GM18517 (cell line): ENCODE measurements at regions not wholly inside any gene's neighbourhood (a gene's known extent, or its start where the extent isn't known, plus 50 kb on each side); places are given as distances from the start of the nearest gene placed in this dataset.
"Not testable (repeated sequence)": the region's sequence is repeated elsewhere in the genome, so short reads cannot be mapped to it uniquely, and the experiment has no call there.

Experiments
- ATAC-seq: cut with Tn5 transposase; IDR thresholded peaks from one replicate; pipeline ENCODE4 v1.9.1; 2021; ENCODE audit warnings: mild to moderate bottlenecking, moderate library complexity; ENCODE audit not compliant: unreplicated experiment

GRCh38 chr2:194725169-194725568 lies 931.9 kb upstream of the SLC39A10 start:
- ATAC-seq: no peak

DNA sequence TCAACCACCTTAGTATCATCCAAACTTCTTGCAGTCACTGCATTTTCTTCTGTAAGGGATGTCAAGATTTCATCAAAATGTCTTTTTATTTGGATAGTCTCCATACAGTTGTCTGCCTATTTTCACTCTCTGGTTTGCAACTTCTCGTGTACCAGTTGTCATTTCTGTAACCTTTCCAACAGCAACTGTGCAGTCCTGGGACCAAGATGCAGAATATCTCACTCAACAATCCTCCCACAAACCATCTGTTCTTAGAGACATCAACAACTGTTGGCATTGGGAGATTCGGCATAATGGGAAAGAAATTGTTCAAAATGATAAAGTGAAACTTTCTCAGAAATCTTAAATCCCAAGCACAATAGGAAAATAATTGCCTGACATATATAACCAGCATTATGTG lies 933.6 kb upstream of the SLC39A10 start:
- ATAC-seq: no peak

DNA sequence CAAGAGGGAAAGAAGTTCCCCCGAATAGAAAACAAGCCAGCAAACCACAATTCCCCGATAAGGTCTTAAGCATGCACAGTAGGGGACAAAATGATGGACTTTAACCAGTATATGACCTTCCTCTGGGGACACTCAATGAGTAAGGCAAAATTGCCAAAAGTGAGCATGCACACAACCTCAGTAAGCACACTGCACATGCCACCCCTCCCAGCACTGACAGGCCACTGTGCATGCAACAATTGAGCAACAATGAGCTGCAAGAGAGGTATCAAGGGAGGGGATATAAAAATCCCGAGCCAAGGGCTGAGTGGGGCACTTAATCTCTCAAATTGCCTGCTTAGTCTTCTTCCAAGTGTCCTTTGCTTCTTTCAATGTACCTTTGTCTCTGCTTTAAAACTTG lies 935.8 kb upstream of the SLC39A10 start:
- ATAC-seq: no peak

- ATAC-seq: no peak
These were observed 936.6 kb upstream of the SLC39A10 start for GRCh38 chr2:194720462-194720861.

DNA sequence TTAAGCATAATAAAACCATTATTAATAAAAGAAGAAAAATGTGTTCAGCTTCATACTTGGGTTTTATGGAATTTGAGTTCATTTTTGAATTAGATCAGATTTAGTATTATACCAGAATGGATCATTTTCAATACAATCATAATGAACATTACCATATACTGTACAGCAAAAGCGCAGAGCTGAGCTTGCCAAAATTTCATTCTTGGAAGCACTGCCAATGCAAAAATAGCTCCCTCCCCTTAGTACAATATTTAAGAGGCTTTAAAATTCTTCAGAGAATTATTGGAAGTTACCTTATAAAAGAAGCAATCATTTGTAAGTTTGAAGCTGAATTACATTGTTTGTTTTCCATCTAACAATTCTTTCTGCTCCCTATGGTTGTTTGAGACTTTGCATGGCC lies 938.1 kb upstream of the SLC39A10 start:
- no peak for ATAC-seq

GRCh38 chr2:194714541-194714940 lies 942.5 kb upstream of the SLC39A10 start:
- ATAC-seq: no peak

DNA sequence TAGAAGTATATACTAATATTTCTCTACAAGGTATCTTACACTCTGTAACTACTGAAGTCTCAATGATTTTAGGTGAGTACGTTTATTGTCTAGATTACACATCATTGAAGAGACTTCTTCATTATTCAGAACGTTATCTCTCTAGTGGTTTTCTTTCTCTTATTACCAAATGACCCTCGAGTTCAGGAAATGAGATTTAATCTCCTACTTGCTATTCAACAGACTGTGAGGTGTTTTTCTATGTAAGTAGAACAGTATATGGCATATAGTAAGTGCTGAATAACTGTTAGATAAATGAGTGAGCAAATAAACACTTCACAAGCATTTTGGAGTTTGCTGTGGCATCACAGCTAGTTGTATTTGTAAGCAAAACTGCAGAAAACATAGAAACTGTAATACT lies 947.2 kb upstream of the SLC39A10 start:
- ATAC-seq: no peak

DNA sequence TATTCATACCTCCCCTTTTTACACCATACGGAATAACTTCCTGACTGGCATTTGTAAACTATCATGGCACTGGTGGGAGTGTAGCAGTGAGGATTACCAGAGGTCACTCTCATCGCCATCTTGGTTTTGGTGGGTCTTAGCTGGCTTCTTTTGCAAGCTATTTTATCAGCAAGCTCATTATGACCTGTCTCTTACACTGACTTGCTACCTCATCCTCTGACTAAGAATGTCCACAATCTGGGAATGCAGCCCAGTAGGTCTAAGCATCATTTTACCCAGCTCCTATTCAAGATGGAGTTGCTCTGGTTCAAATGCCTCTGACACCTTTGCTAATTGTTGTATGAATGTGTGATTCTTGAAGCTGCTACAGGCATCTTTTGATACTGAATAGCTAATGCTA lies 950.8 kb upstream of the SLC39A10 start:
- ATAC-seq: no peak

DNA sequence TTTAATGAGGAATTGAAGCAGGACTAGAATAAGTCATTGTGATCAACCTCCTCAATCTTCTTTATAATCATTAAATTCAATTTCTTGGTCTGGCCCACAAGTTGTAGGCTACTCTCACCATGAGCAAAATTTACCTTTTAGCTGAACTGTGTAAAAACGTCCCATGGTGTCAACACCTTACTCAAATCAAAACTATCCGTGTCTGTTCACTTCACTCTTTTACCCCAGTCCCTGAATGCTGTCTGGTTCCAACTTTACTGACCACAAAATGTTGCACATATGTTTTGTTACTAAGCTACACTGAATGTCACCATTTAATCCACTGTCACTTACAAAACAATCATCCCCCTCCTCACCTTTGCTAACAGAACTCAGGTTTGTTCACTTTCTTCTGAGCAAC lies 951.6 kb upstream of the SLC39A10 start:
- ATAC-seq: no peak

GRCh38 chr2:194700726-194701125 lies 956.3 kb upstream of the SLC39A10 start:
- no peak for ATAC-seq

- ATAC-seq: no peak
These were observed 956.9 kb upstream of the SLC39A10 start for GRCh38 chr2:194700116-194700515.

GRCh38 chr2:194698012-194698411 lies 959.0 kb upstream of the SLC39A10 start:
- no peak for ATAC-seq

DNA sequence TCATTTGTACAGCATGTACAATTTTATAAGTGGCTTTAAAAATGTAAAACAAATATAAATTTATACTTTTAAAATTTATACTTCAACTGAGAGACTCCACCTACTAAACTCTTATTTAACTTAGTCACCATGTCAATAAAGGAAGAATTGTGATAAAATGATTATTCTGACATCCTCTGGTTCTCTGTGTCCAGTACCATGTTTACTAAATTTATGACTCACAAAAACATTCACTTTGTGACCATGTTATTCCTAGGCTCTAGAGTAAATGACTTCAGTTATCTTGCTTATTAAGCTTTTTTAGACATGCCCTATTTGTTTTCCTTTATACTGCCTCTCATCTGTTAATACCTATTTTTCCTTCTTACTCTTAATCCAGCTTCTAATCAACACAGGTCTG lies 959.6 kb upstream of the SLC39A10 start:
- no peak for ATAC-seq

DNA sequence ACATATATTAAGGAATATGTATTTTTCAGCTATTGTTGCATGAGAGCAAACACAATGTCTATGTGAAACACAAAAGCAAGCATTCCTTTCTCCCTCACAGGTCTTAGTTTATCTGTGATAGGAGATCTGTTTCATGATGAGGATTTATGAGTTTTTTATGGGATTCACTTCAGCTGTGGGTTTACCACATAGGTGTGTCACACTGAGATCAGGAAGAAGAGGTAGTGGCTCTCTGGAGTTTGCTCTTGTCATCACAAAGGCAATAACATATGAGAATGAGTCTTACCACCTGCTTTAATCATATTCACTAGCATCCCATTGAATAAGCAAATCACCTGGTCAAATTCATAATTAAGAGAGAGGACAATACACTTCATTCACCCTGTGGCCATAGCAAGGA lies 960.3 kb upstream of the SLC39A10 start:
- ATAC-seq: no peak

DNA sequence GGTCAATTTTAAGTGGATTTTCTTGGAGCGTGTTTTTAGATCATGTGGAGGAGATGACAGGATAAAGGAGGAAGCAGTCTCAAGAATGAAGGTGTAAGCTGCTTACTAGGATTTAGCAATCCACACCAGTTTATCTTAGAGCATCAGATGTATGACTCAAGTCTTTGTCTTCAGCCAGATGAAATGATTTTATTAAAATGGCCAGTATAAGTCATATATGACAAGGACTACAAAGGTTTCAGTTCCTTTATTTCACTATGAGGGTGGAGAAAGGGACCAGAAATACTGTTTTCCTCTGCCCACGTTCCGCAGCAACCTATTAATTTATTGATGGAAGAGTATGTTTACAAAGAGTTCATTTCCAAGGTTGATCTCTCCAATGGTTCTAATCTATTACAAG lies 970.5 kb upstream of the SLC39A10 start:
- ATAC-seq: no peak

DNA sequence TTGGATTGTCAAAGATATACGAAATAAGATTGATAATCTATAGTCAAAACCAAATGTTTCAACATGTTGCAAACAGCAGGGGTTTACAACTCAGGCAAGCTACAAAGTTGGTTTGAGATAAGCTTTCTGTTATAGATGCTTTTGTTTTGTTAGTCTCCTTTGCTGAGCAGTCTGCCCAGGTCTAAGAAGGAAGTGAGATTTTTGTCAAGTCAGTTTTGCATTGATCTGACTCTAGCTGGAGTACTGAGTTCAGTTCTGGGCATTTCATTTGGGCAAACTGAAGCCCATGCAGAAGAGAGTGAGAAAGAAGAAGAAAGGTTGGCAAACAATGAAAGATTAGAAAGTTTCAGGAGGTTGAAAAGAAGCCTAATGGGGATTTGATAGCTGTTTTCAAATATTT lies 983.0 kb upstream of the SLC39A10 start:
- ATAC-seq: no peak

DNA sequence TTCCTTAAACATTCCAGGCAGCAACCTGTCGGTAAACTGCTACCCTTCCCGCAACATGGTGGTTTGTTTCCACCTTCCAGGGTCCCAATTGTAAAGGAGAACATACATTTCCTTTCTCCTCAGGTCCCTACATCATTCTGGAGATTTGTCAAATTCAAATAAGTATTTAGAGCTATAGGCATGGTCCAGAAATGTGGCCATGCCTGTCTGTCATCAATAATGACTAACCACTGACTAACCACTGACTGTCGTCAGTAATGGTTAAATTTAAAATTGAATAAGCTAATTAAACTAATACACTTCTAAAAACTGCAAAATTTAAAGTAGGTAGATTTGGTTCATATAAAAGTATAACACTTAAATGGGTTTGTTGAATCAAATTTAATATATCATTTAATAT lies 984.0 kb upstream of the SLC39A10 start:
- ATAC-seq: no peak

- no peak for ATAC-seq
These were observed 995.6 kb upstream of the SLC39A10 start for GRCh38 chr2:194661431-194661830.

DNA sequence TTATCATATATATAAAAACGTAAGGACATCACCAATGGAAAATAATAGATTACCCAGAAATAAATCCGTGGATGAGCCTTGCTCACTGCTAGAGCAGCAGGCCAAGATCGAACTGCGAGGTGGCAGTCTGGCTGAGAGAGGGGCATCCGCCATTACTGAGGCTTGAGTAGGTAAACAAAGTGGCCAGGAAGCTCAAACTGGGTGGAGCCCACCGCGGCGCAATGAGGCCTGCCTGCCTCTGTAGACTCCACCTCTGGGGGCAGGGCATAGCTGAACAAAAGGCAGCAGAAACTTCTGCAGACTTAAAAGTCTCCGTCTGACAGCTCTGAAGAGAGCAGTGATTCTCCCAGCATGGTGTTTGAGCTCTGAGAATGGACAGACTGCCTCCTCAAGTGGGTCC lies 1018.0 kb upstream of the SLC39A10 start:
- ATAC-seq: not testable (repeated sequence)

DNA sequence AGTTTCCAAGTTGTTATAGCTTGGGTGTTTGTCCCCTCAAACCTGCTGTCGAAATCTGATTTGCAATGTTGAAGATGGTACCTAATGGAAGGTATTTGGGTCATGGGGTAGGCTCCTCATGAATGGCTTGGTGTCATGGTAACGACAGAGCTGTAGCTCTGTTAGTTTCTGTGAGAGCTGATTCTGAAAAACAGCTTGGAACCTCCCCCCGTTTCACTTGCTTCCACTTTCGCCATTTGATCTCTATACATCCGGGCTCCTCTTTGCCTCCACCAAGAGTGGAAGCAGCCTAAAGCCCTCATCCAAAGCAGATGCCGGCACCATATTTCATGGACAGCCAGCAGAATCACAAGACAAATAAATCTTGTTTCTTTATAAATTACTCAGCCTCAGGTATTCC lies 1035.1 kb upstream of the SLC39A10 start:
- ATAC-seq: no peak

DNA sequence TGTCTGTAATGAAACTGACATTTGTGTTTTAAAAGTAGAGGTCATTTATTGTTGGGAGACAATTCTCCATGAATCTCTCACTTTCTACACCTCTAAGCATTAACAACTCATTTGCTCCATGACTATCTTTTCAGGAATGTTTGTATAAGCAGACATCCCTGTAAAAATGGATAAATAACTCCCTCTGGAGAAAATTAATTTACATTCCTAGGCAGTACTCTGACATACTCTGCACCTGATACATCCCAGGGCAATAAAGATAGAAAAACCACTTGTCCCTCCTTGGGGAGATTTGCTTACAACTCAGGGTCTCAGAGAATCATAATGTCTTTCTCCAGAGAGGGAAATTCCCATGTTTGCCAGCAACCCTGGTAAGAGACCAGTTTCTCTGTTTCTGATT lies 1037.7 kb upstream of the SLC39A10 start:
- ATAC-seq: no peak

DNA sequence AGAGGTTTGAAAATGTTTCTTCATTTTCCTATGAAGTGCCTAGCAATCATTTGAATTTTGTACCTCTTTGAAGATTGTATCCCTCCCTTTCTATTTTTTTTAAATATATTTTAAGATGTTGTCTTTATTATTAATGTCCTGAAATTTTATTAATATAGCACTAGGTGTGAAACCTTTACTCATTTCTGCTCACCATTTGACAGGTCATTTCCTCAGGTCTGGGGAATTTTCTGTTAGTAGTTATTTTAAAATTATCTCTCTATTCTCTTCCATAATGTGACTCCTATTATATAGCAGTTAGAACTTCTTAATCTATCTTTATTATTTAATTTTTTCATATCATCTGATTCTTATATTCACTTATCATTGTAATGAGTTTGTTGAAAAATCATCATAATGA lies 1038.6 kb upstream of the SLC39A10 start:
- no peak for ATAC-seq

DNA sequence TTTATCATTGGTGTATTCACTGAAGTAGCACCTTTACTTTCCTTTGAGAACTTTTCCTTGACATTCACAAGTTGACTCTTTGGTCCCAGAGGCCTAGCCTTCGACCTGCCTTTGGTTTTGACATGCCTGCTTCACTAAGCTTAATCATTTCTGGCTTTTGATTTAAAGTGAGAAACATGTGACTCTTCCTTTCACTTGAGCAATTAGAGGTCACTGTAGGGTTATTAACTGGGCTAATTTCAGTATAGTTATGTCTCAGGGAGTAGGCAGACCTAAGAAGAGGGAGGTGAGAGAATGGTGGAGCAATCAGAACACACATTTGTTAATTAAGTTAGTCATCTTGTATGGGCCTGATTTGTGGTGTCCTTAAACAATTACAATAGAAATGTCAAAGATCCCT lies 1040.7 kb upstream of the SLC39A10 start:
- ATAC-seq: peak; percentile 75

DNA sequence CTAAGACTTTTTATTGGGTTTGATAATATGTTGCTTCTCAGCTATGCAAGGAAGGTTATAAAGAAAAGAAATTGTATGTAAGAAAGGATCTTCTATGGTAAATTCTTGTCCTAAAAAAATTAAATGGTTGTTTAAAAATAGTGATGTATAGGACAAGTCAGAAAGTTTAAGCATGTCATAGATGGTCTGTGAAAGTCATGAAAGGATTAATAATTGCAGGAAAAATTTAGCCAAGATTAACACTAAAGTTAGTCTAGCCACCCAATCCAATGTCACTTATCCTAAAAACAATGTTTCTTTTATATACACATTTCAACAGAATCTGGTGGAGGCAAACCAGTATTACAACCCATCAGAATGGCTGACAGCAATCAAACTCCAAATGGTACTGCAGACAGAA lies 1046.7 kb upstream of the SLC39A10 start:
- no peak for ATAC-seq
